GM03348 (cell line): ENCODE measurements at regions not wholly inside any gene's neighbourhood (a gene's known extent, or its start where the extent isn't known, plus 50 kb on each side); places are given as distances from the start of the nearest gene placed in this dataset.

Experiments used
- DNase-seq: peaks from one replicate; pipeline ENCODE4 v3.0.0; 2012; ENCODE audit warnings: low spot score

- DNase-seq, result no peak
Measured at GRCh38 chr5:5588887-5589826, 166.7 kb downstream of the ICE1 start.

GRCh38 chr5:5588386-5588785, 165.9 kb downstream of the ICE1 start:
- DNase-seq, result no peak

- no peak for DNase-seq
Measured at GRCh38 chr5:5587474-5587873, 165.0 kb downstream of the ICE1 start.

- no peak for DNase-seq
Measured at GRCh38 chr5:5586721-5587120, 164.2 kb downstream of the ICE1 start.

- no peak for DNase-seq
Measured at GRCh38 chr5:5585751-5586341, 163.4 kb downstream of the ICE1 start.

GRCh38 chr5:5584751-5585150, 162.3 kb downstream of the ICE1 start:
- no peak for DNase-seq

GRCh38 chr5:5584236-5584745, 161.8 kb downstream of the ICE1 start:
- no peak for DNase-seq

GRCh38 chr5:5583832-5584231, 161.4 kb downstream of the ICE1 start:
- no peak for DNase-seq

GRCh38 chr5:5583023-5583765, 160.7 kb downstream of the ICE1 start:
- DNase-seq, result no peak

- DNase-seq, result no peak
Measured at GRCh38 chr5:5581080-5581479, 158.6 kb downstream of the ICE1 start.

- DNase-seq, result no peak
Measured at GRCh38 chr5:5576744-5577143, 154.3 kb downstream of the ICE1 start.

GRCh38 chr5:5575461-5575860, 153.0 kb downstream of the ICE1 start:
- no peak for DNase-seq

- no peak for DNase-seq
Measured at GRCh38 chr5:5573798-5574380, 151.4 kb downstream of the ICE1 start.

- no peak for DNase-seq
Measured at GRCh38 chr5:5572976-5573797, 150.7 kb downstream of the ICE1 start.

GRCh38 chr5:5572010-5572865, 149.8 kb downstream of the ICE1 start:
- DNase-seq, result peak; percentile 26

GRCh38 chr5:5570646-5571045, 148.2 kb downstream of the ICE1 start:
- DNase-seq, result no peak

- no peak for DNase-seq
Measured at GRCh38 chr5:5564898-5565297, 142.4 kb downstream of the ICE1 start.

GRCh38 chr5:5560016-5560415, 137.5 kb downstream of the ICE1 start:
- DNase-seq, result no peak

- DNase-seq, result no peak
Measured at GRCh38 chr5:5558638-5559527, 136.4 kb downstream of the ICE1 start.
